ENCODE measurements at regions not wholly inside any gene's neighbourhood (a gene's known extent, or its start where the extent isn't known, plus 50 kb on each side); places are given as distances from the start of the nearest gene placed in this dataset.

DNA sequence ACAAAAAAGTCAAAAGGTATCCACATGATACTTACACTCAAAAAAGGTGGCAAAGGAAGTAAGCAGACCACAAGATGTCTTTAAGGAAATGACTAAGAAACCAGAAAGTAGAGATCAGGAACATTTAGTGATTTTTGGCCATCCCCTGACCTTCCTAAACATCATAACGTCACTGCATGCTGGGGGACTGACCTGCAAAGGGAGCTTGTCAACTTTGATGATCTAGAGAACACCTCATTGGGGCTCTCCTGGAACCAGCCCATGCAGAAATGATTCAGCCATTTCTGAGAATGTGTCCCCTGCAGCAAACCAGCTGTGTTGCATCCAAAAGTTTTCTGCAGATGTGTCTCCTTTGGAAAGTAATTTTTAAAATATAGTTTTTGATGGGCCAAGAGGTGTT lies 152.2 kb upstream of the RASSF8 start:
- TF ChIP-seq, protein P1, sequence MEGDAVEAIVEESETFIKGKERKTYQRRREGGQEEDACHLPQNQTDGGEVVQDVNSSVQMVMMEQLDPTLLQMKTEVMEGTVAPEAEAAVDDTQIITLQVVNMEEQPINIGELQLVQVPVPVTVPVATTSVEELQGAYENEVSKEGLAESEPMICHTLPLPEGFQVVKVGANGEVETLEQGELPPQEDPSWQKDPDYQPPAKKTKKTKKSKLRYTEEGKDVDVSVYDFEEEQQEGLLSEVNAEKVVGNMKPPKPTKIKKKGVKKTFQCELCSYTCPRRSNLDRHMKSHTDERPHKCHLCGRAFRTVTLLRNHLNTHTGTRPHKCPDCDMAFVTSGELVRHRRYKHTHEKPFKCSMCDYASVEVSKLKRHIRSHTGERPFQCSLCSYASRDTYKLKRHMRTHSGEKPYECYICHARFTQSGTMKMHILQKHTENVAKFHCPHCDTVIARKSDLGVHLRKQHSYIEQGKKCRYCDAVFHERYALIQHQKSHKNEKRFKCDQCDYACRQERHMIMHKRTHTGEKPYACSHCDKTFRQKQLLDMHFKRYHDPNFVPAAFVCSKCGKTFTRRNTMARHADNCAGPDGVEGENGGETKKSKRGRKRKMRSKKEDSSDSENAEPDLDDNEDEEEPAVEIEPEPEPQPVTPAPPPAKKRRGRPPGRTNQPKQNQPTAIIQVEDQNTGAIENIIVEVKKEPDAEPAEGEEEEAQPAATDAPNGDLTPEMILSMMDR (conservative IDR thresholded peaks at IDR 0.05) = no peak
- TF ChIP-seq ZFX (IDR thresholded peaks at IDR 0.05) = no peak

Measured in C4-2B (cell line).